Caki2 (cell line): ENCODE measurements at regions not wholly inside any gene's neighbourhood (a gene's known extent, or its start where the extent isn't known, plus 50 kb on each side); places are given as distances from the start of the nearest gene placed in this dataset.

Source experiments
- DNase-seq: peaks from one replicate; pipeline ENCODE4 v3.0.0-alpha.2; 2015; ENCODE audit warnings: low read depth
- in situ Hi-C: cut with HindIII; loops from 2 replicates; pipeline ENCODE4 v1.10.0; 2016; ENCODE audit warnings: low sequenced_read_pairs, low pct_unique_long_range_greater_than_20kb, mixed read lengths

DNA sequence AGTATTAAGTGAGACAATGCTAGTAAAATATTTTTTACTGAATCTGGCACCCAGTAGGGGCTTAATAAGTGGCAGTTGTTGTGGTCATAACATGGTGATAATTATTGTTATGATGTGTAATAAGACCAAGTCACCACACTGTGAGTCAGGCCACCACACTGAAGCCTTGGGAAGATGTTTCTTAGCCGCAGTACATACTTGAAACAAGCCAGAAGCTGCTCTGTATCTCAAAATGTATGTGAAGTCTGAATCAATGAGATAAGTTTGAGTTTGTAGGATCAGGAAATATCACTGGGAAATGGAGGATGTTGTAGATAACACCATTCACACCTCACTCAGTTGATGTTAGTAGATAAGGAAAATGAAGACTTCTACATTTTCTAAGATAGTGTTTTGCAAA is 51.3 kb upstream of the PTPN3 start:
- DNase-seq, result no peak
- in situ Hi-C loops, result no loop called here

DNA sequence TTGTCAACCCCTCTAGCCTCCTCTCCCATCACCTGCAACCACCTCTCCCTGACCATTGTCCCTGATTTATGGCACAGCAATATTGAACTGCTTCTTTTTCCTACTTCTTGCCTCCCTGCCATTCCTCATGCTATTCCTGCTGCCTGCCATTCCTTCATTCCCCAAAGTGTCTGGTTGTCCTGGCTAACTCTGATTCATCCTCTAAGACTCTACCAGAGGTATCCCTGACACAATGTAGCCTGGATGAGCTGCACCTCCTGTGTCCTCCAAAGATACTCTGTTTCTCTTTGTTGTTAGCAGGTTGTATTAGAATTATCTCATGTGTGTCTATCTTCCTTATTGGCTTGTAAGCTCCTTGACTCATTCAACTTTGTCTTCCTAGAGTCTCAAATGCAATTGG is 53.5 kb upstream of the PTPN3 start:
- in situ Hi-C loops, result no loop called here

DNA sequence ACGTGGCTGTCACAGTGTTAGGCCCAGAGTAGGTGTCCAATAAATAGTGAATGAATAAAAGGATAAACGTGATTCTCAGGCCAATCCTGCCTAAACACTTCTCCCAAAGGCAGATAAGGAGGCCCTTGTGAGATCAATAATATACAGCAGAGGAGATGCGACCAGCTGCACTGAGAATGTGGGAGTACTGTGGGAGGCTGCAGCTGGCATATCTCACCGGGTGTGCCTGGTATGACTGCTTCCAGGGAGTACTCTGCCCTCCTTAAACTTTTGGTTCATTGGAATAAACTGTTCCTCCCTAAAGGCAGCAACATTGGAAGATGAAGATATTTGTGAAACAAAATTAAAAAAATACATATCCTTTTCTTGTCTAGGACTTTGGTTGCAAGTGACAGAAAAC is 57.1 kb upstream of the PTPN3 start:
- no peak for DNase-seq
- in situ Hi-C loops, result no loop called here

More for the DNA sequence above, 53.5 kb upstream of the PTPN3 start:
- no peak for DNase-seq

DNA sequence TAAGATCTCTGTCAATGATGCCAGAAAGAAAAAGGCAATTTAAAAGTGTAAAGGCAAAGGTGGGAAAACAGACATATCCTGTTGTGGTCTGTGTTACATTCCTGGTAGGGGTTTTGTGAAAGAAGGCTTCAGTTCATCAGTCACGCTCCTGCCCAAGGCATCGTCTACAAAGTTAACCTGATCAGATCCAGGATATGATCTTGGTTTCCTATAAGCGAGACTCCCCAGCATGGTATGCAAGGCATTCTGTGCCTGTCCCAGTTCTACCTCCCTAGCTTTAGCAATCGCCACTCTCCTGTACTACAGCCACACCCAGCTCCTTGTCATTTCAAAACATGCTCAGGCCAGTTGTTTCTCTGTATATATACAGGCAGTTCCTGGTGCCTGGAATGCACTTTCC is 58.0 kb upstream of the PTPN3 start:
- in situ Hi-C loops, result no loop called here
- peak; percentile 1 for DNase-seq

DNA sequence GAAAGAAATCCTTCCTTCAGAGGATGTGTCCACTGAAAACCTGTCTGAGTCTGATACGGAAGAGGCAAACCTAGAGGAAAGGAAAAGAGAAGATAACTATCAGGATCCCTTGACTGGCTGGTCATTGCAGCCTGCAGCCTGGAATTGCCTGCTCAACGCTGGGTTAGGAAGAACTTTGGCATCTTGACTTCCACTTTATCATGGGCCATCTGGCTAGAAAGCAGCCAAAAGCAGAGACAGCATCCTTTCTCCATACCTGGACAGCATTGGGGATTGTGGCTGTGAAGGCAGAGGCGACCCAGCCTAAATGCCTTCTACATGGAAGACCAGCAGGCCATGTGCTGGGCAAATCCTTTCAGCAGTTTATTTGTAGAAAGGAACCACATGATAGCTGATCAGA is 58.7 kb upstream of the PTPN3 start:
- in situ Hi-C loops, result no loop called here
- no peak for DNase-seq

DNA sequence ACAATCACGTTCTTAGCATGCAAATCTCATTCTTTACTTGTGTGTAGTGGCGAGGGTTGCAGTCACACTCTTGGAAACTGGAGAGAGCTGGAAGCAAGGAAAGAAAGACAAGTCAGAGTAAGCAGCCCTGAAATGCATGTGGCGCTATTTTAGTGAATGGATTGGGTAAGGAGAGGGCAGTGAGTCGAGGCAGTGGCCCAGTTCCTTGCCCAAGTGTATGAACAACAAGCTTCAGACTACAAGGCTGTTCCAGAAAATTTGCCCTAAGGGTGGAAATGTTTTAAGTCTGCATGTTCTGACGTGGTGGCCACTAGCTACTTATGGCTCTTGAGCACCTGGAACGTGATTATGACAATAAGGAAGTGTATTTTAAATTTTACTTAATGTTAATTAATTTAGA is 59.4 kb upstream of the PTPN3 start:
- in situ Hi-C loops, result no loop called here
- DNase-seq, result no peak

- DNase-seq, result no peak
- in situ Hi-C loops, result no loop called here
These were observed 60.6 kb upstream of the PTPN3 start for GRCh38 chr9:109558718-109559151.

- in situ Hi-C loops, result no loop called here
- DNase-seq, result no peak
These were observed 62.5 kb upstream of the PTPN3 start for GRCh38 chr9:109560470-109561132.

DNA sequence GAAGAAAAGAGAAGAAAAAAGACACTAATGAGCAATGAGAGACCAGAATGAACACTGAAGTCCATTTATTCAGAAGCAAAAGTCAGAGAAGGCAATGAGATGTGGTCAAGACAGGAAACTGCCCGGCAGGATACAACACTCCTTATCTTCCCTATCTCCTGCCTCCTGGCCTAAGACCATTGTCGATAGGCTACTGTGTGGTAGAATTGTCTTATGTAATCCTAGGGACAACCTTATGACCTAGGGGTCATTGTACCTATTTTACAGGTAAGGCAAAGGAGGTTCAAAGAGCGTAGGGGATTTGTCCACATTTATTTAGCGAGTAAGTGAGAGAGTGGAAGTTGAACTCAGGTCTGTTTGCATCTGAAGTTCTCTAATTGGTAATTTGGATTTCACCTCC is 63.0 kb upstream of the PTPN3 start:
- no peak for DNase-seq
- in situ Hi-C loops, result no loop called here

- no peak for DNase-seq
- in situ Hi-C loops, result no loop called here
These were observed 70.0 kb upstream of the PTPN3 start for GRCh38 chr9:109568089-109568488.

DNA sequence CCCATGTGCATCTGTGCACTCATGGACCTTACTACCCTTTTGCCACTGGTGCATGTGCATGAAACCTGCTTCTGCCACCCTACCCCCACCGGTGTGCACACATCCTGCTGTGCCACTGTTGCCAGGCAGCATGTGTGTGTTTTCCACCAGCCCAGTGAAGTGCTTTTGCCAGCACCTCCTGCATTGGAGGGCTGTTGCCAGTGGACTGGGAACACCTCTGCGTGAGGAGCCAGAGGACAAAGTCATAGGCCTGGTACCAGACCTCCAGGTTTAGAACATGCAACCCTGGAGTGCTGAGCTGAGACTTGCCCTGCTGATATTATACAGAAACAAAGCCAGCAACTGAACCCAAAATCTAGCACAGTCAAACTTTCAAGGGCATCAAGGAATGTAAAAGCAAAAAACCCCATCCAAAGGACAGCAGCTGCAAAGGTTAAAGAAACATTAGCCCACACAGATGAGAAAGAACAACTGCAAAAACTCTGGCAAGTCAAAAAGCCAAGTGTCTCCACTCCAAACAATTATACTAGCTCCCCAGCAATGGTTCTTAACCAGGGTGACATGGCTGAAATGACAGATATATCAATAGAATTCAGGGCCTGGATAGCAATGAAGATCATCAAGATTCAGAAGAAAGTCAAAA is 70.6 kb upstream of the PTPN3 start:
- DNase-seq, result no peak
- in situ Hi-C loops, result no loop called here

- in situ Hi-C loops, result no loop called here
- DNase-seq, result peak; percentile 31
These were observed 76.2 kb upstream of the PTPN3 start for GRCh38 chr9:109574061-109574882.

GRCh38 chr9:109576762-109577161 is 78.7 kb upstream of the PTPN3 start:
- in situ Hi-C loops, result no loop called here
- no peak for DNase-seq

DNA sequence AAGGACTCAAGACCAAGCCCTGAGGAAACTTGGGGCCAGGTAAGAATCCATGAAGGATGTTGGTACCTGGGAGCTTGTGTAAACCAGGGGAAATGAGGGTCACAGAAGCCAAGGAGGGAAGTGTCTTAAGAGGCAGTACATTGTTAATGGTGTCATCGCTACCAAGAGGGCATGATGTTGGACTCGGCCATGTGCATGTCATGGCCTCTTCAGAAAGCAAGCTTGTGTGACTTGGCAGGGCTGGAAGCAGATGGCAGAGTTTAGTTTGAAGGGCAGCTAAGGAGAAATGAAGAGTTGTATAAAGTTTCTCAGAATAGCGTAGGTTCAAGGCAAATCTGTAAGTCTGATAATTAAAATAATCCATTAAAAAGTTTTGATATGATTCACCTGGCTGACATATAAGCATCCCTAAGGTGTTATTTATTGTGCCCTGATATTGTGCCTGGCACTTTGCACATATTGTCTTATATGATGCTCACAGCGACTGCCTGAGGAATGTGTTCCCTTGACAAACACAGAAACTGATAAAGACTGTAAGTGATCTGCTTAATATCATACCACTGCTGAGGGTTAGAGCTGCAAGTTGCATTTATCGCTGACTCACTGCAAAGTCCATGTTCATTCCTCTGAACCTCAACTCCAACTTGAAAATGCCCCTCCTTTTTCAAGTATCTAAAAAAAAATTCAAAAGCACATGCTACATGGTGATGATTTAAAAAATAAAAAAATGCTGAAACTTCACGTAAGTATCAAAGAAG is 81.3 kb upstream of the PTPN3 start:
- in situ Hi-C loops, result no loop called here
- no peak for DNase-seq

- in situ Hi-C loops, result no loop called here
- DNase-seq, result no peak
These were observed 84.3 kb upstream of the PTPN3 start for GRCh38 chr9:109582386-109582785.

GRCh38 chr9:109584205-109584604 is 86.1 kb upstream of the PTPN3 start:
- DNase-seq, result no peak
- in situ Hi-C loops, result no loop called here

DNA sequence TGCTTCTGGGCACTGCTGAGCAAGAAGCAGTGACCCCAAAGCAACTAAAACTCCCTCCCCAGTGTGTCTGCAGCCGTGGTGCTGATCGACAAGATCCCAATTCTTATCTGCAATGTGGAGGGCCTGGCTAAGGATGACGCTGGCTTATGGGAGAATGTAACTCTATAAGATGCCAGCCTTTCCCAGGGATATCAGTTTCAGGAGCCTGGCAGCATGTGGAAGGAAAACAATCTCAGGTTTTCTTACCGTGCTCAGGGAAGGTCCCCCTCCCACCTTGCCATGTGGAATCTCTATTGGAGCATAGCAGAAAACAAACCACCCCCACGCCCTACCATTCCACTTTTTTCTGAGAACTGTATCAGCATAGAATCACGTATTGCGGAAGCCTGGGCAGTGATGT is 87.7 kb upstream of the PTPN3 start:
- no peak for DNase-seq
- in situ Hi-C loops, result no loop called here

- in situ Hi-C loops, result no loop called here
These were observed 88.9 kb upstream of the PTPN3 start for GRCh38 chr9:109586993-109587392.

DNA sequence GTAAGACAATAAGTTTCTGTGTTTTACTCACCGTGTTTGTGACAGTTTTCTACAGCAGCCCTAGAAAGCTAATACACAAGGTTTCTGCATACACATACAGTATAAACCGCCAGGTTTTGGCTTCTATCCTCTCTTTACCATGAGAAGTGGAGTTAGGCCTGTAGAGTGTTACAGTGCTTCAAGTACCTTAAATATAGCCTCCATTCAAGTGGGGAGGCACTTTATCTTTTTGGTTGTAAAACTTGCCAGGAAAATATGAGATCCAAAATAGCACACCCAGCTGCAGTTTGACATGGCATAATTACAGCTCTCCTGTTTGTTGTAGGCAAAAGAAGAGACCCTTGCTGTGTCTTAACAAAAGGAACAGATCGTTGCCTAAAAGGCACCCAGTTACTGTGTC is 90.3 kb upstream of the PTPN3 start:
- DNase-seq, result no peak
- in situ Hi-C loops, result no loop called here

More at GRCh38 chr9:109586993-109587392, 88.9 kb upstream of the PTPN3 start:
- no peak for DNase-seq
